HepG2 (cell line): ENCODE measurements at regions not wholly inside any gene's neighbourhood (a gene's known extent, or its start where the extent isn't known, plus 50 kb on each side); places are given as distances from the start of the nearest gene placed in this dataset.

Experiments
- CSRNP2 ChIP-seq: sonication (generic); formaldehyde crosslinking; conservative IDR thresholded peaks from 2 replicates; pipeline ENCODE4 v1.8.0; 2022; ENCODE audit warnings: low read depth, missing genetic modification reagents
- HNF4G ChIP-seq, 2 experiments: sonication (generic) in 1 of 2; formaldehyde crosslinking in 1 of 2; IDR thresholded peaks; 2 replicates each; pipeline versions ENCODE4 v1.4.0 to v1.6.1; 2011 to 2020; ENCODE audit warnings: borderline replicate concordance in 2 of 2, low read depth in 2 of 2, mild to moderate bottlenecking in 2 of 2, low read length in 1 of 2, missing genetic modification reagents in 1 of 2, moderate library complexity in 1 of 2
- ISX ChIP-seq: sonication (generic); formaldehyde crosslinking; conservative IDR thresholded peaks from 2 replicates; pipeline ENCODE4 v1.5.0; 2020; ENCODE audit warnings: missing genetic modification reagents
- NFE2 ChIP-seq: sonication (generic); formaldehyde crosslinking; IDR thresholded peaks from 2 replicates; pipeline ENCODE4 v1.4.0; 2020; ENCODE audit warnings: missing genetic modification reagents
- SKI ChIP-seq: fragments of 450-650 bp; IDR thresholded peaks from one replicate; pipeline ENCODE4 v1.6.1; 2018; ENCODE audit warnings: mild to moderate bottlenecking; ENCODE audit not compliant: partially characterized antibody
- SKIL ChIP-seq: sonication (generic); formaldehyde crosslinking; IDR thresholded peaks from 2 replicates; pipeline ENCODE4 v1.8.0; 2022; ENCODE audit warnings: missing genetic modification reagents, mild to moderate bottlenecking, moderate library complexity, borderline replicate concordance
- USF2 ChIP-seq, 2 experiments: sonication (generic) in 1 of 2; formaldehyde crosslinking in 1 of 2; IDR thresholded peaks; 2 replicates each; pipeline versions ENCODE4 v1.5.1 to v1.6.1; 2011 to 2020; ENCODE audit warnings: borderline replicate concordance in 1 of 2, low read depth in 1 of 2, low read length in 1 of 2, mild to moderate bottlenecking in 1 of 2, missing genetic modification reagents in 1 of 2, moderate library complexity in 1 of 2
- ZBTB7A ChIP-seq: sonication (generic); formaldehyde crosslinking; IDR thresholded peaks from 2 replicates; pipeline ENCODE4 v1.8.0; 2022; ENCODE audit warnings: mild to moderate bottlenecking, missing genetic modification reagents
- ZNF263 ChIP-seq: sonication (generic); formaldehyde crosslinking; IDR thresholded peaks from 2 replicates; pipeline ENCODE4 v1.4.0; 2020; ENCODE audit warnings: missing genetic modification reagents
- ZNF569 ChIP-seq: sonication (generic); formaldehyde crosslinking; IDR thresholded peaks from 2 replicates; pipeline ENCODE4 v1.5.0; 2020; ENCODE audit warnings: mild to moderate bottlenecking, missing genetic modification reagents, moderate library complexity, borderline replicate concordance
- ZNF580 ChIP-seq: IDR thresholded peaks from 2 replicates; pipeline ENCODE4 v1.6.1; 2016; ENCODE audit warnings: low read depth, borderline replicate concordance

- TF ChIP-seq SKI: no peak
- TF ChIP-seq NFE2: no peak
- TF ChIP-seq ISX (CRISPR knock-in tag): no peak
- TF ChIP-seq ZNF569 (CRISPR knock-in tag): no peak
- no peak for TF ChIP-seq ZNF263
- TF ChIP-seq USF2 (IDR thresholded peaks at IDR 0.05; ENCODE audit: low read depth, low read length): no peak
- no peak for TF ChIP-seq USF2 (CRISPR knock-in tag; IDR thresholded peaks at IDR 0.05; ENCODE audit: borderline replicate concordance)
- TF ChIP-seq ZBTB7A (CRISPR knock-in tag): no peak
- TF ChIP-seq SKIL (CRISPR knock-in tag): no peak
- no peak for TF ChIP-seq ZNF580 (CRISPR knock-in tag)
- TF ChIP-seq CSRNP2 (CRISPR knock-in tag): no peak
- no peak for TF ChIP-seq HNF4G (IDR thresholded peaks at IDR 0.05; ENCODE audit: borderline replicate concordance, low read depth, low read length)
- no peak for TF ChIP-seq HNF4G (CRISPR knock-in tag; IDR thresholded peaks at IDR 0.05; ENCODE audit: borderline replicate concordance, low read depth)
These were observed 547.7 kb upstream of the SLITRK1 start for GRCh38 chr13:84430015-84430414.
